ENCODE measurements at regions not wholly inside any gene's neighbourhood (a gene's known extent, or its start where the extent isn't known, plus 50 kb on each side); places are given as distances from the start of the nearest gene placed in this dataset.

DNA sequence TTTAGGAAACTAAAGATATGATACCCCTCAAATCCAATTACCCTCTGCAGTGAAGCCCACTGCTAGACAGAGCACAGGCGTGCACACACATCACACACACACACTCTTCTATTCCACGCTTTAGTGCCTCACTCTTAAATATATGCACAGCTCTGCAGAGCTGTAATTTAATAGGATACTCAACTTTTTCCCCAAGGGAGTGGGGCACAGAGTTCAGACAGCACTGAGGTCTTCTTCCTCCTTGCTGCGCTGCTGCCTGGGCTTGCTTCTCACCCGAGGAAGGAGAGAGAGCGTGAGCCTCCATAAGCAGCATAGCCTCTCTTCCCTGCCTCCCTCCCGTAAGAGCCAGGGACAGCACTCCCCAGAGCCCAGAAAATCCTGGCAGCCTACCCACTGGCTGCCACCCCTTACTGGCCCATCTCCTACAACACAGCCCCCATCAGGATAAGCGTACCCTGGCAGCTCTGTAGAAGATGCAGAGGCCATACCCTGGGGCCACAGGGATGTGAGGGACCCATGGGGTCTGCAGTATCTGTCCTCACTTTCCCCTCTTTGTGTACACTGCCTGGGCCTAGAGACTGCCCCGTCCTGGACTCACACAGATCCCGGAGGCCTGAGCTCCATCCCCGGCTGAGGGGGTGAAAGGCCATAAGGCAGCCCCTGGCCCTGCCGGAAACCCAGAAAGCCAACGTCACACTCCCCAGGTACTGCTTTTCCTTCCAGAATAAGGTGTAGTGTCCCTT is 102.1 kb downstream of the C5orf15 start:
- no peak for ATAC-seq
- TF ChIP-seq ZNF70 (CRISPR knock-in tag; IDR thresholded peaks at IDR 0.05) (no peak), PPARA (CRISPR knock-in tag; IDR thresholded peaks at IDR 0.05; ENCODE audit: borderline replicate concordance) (no peak), ESRRG (CRISPR knock-in tag; IDR thresholded peaks at IDR 0.05) (no peak), OSR1 (CRISPR knock-in tag; IDR thresholded peaks at IDR 0.05) (no peak), CSDC2 (CRISPR knock-in tag; IDR thresholded peaks at IDR 0.05) (no peak), ZNF565 (CRISPR knock-in tag; conservative IDR thresholded peaks at IDR 0.05; ENCODE audit: low read depth) (no peak), ZNF8 (CRISPR knock-in tag; IDR thresholded peaks at IDR 0.05) (no peak), TCF4 (CRISPR knock-in tag; IDR thresholded peaks at IDR 0.05; ENCODE audit: borderline replicate concordance) (no peak), RARB (CRISPR knock-in tag; IDR thresholded peaks at IDR 0.05) (no peak), ZFP3 (CRISPR knock-in tag; IDR thresholded peaks at IDR 0.05) (no peak), ZC3H10 (CRISPR knock-in tag; IDR thresholded peaks at IDR 0.05) (no peak), SNAI2 (CRISPR knock-in tag; IDR thresholded peaks at IDR 0.05) (no peak), GLIS3 (CRISPR knock-in tag; IDR thresholded peaks at IDR 0.05) (no peak), ZFP30 (CRISPR knock-in tag; IDR thresholded peaks at IDR 0.05) (no peak), TOX (CRISPR knock-in tag; IDR thresholded peaks at IDR 0.05; ENCODE audit: borderline replicate concordance) (no peak)
- TF ChIP-seq, protein P1, sequence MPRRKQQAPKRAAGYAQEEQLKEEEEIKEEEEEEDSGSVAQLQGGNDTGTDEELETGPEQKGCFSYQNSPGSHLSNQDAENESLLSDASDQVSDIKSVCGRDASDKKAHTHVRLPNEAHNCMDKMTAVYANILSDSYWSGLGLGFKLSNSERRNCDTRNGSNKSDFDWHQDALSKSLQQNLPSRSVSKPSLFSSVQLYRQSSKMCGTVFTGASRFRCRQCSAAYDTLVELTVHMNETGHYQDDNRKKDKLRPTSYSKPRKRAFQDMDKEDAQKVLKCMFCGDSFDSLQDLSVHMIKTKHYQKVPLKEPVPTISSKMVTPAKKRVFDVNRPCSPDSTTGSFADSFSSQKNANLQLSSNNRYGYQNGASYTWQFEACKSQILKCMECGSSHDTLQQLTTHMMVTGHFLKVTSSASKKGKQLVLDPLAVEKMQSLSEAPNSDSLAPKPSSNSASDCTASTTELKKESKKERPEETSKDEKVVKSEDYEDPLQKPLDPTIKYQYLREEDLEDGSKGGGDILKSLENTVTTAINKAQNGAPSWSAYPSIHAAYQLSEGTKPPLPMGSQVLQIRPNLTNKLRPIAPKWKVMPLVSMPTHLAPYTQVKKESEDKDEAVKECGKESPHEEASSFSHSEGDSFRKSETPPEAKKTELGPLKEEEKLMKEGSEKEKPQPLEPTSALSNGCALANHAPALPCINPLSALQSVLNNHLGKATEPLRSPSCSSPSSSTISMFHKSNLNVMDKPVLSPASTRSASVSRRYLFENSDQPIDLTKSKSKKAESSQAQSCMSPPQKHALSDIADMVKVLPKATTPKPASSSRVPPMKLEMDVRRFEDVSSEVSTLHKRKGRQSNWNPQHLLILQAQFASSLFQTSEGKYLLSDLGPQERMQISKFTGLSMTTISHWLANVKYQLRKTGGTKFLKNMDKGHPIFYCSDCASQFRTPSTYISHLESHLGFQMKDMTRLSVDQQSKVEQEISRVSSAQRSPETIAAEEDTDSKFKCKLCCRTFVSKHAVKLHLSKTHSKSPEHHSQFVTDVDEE (CRISPR knock-in tag; IDR thresholded peaks at IDR 0.05): no peak
- TF ChIP-seq, protein P2, sequence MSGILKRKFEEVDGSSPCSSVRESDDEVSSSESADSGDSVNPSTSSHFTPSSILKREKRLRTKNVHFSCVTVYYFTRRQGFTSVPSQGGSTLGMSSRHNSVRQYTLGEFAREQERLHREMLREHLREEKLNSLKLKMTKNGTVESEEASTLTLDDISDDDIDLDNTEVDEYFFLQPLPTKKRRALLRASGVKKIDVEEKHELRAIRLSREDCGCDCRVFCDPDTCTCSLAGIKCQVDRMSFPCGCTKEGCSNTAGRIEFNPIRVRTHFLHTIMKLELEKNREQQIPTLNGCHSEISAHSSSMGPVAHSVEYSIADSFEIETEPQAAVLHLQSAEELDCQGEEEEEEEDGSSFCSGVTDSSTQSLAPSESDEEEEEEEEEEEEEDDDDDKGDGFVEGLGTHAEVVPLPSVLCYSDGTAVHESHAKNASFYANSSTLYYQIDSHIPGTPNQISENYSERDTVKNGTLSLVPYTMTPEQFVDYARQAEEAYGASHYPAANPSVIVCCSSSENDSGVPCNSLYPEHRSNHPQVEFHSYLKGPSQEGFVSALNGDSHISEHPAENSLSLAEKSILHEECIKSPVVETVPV (CRISPR knock-in tag; IDR thresholded peaks at IDR 0.05): no peak
- TF ChIP-seq, protein P3, sequence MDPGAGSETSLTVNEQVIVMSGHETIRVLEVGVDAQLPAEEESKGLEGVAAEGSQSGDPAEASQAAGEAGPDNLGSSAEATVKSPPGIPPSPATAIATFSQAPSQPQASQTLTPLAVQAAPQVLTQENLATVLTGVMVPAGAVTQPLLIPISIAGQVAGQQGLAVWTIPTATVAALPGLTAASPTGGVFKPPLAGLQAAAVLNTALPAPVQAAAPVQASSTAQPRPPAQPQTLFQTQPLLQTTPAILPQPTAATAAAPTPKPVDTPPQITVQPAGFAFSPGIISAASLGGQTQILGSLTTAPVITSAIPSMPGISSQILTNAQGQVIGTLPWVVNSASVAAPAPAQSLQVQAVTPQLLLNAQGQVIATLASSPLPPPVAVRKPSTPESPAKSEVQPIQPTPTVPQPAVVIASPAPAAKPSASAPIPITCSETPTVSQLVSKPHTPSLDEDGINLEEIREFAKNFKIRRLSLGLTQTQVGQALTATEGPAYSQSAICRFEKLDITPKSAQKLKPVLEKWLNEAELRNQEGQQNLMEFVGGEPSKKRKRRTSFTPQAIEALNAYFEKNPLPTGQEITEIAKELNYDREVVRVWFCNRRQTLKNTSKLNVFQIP (CRISPR knock-in tag; IDR thresholded peaks at IDR 0.05; ENCODE audit: borderline replicate concordance, low read depth): no peak

DNA sequence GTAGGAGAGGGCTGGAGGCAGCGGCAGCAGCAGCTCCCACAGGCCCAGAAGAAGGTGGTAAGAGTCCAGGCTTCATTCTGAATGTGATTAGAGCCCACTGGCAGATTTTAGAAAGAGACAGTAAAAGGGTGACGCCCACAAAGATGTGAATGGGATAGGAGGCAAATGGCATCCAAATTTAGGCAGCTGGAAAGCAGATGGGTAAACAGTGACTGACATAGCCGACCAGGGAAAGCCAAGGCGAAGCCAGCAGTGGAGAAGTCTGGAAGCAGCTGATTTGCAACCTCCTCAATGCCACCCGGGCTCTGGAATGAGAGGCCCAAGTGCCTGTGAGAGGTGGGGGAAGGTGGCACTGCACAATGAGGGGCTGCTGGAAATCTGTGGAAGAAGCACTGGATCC is 103.3 kb downstream of the C5orf15 start:
- ATAC-seq: no peak
- TF ChIP-seq CSDC2 (CRISPR knock-in tag; IDR thresholded peaks at IDR 0.05) (no peak), ZNF565 (CRISPR knock-in tag; conservative IDR thresholded peaks at IDR 0.05; ENCODE audit: low read depth) (no peak), ZFP3 (CRISPR knock-in tag; IDR thresholded peaks at IDR 0.05) (no peak), TOX (CRISPR knock-in tag; IDR thresholded peaks at IDR 0.05; ENCODE audit: borderline replicate concordance) (no peak), ARNTL (CRISPR knock-in tag; IDR thresholded peaks at IDR 0.05; ENCODE audit: borderline replicate concordance, low read depth) (no peak), GLIS3 (CRISPR knock-in tag; IDR thresholded peaks at IDR 0.05) (no peak), ZNF8 (CRISPR knock-in tag; IDR thresholded peaks at IDR 0.05) (no peak), RARB (CRISPR knock-in tag; IDR thresholded peaks at IDR 0.05) (no peak), ISL1 (CRISPR knock-in tag; IDR thresholded peaks at IDR 0.05) (no peak), TCF4 (CRISPR knock-in tag; IDR thresholded peaks at IDR 0.05; ENCODE audit: borderline replicate concordance) (no peak), SNAI2 (CRISPR knock-in tag; IDR thresholded peaks at IDR 0.05) (no peak), ZNF70 (CRISPR knock-in tag; IDR thresholded peaks at IDR 0.05) (no peak), ZC3H10 (CRISPR knock-in tag; IDR thresholded peaks at IDR 0.05) (no peak), ESRRG (CRISPR knock-in tag; IDR thresholded peaks at IDR 0.05) (no peak)
- TF ChIP-seq, protein P2 (CRISPR knock-in tag; IDR thresholded peaks at IDR 0.05): no peak
- TF ChIP-seq, protein P4, sequence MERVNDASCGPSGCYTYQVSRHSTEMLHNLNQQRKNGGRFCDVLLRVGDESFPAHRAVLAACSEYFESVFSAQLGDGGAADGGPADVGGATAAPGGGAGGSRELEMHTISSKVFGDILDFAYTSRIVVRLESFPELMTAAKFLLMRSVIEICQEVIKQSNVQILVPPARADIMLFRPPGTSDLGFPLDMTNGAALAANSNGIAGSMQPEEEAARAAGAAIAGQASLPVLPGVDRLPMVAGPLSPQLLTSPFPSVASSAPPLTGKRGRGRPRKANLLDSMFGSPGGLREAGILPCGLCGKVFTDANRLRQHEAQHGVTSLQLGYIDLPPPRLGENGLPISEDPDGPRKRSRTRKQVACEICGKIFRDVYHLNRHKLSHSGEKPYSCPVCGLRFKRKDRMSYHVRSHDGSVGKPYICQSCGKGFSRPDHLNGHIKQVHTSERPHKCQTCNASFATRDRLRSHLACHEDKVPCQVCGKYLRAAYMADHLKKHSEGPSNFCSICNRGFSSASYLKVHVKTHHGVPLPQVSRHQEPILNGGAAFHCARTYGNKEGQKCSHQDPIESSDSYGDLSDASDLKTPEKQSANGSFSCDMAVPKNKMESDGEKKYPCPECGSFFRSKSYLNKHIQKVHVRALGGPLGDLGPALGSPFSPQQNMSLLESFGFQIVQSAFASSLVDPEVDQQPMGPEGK (CRISPR knock-in tag; IDR thresholded peaks at IDR 0.05; ENCODE audit: borderline replicate concordance): no peak
- TF ChIP-seq, protein P1 (CRISPR knock-in tag; IDR thresholded peaks at IDR 0.05): no peak
- TF ChIP-seq, protein P5, sequence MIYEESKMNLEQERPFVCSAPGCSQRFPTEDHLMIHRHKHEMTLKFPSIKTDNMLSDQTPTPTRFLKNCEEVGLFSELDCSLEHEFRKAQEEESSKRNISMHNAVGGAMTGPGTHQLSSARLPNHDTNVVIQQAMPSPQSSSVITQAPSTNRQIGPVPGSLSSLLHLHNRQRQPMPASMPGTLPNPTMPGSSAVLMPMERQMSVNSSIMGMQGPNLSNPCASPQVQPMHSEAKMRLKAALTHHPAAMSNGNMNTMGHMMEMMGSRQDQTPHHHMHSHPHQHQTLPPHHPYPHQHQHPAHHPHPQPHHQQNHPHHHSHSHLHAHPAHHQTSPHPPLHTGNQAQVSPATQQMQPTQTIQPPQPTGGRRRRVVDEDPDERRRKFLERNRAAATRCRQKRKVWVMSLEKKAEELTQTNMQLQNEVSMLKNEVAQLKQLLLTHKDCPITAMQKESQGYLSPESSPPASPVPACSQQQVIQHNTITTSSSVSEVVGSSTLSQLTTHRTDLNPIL (CRISPR knock-in tag; IDR thresholded peaks at IDR 0.05; ENCODE audit: low read depth): no peak
- TF ChIP-seq, protein P3 (CRISPR knock-in tag; IDR thresholded peaks at IDR 0.05; ENCODE audit: borderline replicate concordance, low read depth): no peak
